ENCODE measurements at regions not wholly inside any gene's neighbourhood (a gene's known extent, or its start where the extent isn't known, plus 50 kb on each side); places are given as distances from the start of the nearest gene placed in this dataset.

DNA sequence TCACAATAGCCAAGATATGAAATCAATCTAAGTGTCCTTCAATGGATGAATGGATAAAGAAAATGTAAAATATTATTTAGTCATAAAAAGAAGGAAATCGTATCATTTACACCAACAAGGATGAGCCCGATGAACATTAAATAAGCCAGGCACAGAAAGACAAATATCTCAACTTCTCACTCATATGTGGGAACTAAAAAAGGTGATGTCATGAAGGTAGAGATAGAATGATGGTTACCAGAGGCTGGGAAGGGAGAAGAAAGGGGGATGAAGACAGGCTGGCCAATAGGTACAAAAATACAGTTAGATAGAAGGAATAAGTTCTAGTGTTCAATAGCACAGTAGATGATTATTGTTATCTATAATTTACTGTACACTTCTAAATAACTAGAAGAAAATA is 94.9 kb upstream of the RAP1B start:
- TF ChIP-seq, protein P1, sequence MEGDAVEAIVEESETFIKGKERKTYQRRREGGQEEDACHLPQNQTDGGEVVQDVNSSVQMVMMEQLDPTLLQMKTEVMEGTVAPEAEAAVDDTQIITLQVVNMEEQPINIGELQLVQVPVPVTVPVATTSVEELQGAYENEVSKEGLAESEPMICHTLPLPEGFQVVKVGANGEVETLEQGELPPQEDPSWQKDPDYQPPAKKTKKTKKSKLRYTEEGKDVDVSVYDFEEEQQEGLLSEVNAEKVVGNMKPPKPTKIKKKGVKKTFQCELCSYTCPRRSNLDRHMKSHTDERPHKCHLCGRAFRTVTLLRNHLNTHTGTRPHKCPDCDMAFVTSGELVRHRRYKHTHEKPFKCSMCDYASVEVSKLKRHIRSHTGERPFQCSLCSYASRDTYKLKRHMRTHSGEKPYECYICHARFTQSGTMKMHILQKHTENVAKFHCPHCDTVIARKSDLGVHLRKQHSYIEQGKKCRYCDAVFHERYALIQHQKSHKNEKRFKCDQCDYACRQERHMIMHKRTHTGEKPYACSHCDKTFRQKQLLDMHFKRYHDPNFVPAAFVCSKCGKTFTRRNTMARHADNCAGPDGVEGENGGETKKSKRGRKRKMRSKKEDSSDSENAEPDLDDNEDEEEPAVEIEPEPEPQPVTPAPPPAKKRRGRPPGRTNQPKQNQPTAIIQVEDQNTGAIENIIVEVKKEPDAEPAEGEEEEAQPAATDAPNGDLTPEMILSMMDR (IDR thresholded peaks at IDR 0.05; ENCODE audit: control insufficient read depth, insufficient read depth, low read depth, low read length, missing control alignments) = no peak

DNA sequence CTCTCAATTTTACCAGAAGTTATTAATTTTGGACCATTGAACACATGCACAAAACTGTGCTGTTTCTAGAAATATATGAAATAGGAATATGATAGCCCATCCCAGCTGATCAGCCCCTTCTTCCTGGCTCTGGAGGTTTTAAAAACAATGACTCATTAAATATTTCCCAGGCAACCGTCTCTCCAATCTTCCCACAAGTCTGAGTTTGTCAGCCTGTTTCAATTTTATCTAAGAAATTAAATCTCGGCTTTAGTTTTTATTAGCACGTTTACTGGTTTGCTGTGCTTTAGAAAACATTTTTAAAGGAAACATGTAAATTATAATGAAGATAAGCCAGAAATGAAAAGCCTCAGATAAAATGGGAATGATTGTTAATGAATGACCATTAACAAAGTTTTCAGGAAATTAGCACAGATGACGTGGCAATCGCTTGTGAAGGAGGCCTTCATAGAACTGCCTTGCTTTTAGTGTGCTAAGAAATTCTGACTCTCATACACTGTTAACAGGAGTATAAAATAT is 89.3 kb upstream of the RAP1B start:
- H3K4me3 ChIP-seq (ENCODE audit: control insufficient read depth, low read depth, low read length) = no peak overlapping the region
- TF ChIP-seq, protein P1 (IDR thresholded peaks at IDR 0.05; ENCODE audit: control insufficient read depth, insufficient read depth, low read depth, low read length, missing control alignments) = no peak
- peak; percentile 66 for DNase-seq (ENCODE audit: low read depth)

More for the DNA sequence above, 94.9 kb upstream of the RAP1B start:
- DNase-seq (ENCODE audit: low read depth) = no peak
- no peak overlapping the region for H3K4me3 ChIP-seq (ENCODE audit: control insufficient read depth, low read depth, low read length)

DNA sequence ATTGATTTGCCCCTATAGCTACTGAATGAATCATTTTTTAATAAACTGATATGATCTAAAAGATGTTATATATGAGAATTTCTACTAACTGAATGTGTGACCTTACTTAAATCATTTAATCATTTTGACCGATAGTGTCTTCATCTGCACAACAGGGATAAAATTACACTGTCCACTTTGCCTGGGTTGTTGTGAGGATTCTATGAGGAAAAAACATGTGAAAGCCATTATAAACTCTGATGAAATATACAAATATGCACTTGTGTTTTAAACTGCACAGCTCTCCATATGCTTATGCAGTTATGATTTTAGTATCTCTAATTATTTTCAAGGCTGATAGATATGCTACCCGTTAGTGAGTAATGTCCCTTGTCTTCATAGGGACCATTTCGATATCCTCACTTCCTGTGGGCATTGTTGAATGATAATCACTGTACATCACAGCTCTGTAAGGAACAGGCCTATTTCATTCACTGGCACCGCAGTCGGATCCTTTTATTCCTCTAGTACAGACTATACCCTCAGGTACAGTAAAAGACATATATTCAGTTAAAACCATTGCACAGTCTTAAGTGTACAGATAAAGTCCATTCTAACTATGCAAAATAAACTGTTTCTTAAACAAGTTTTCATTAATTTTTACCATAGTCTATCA is 88.7 kb upstream of the RAP1B start:
- H3K4me3 ChIP-seq (ENCODE audit: control insufficient read depth, low read depth, low read length) = no peak overlapping the region
- no peak for DNase-seq (ENCODE audit: low read depth)
- TF ChIP-seq, protein P1 (IDR thresholded peaks at IDR 0.05; ENCODE audit: control insufficient read depth, insufficient read depth, low read depth, low read length, missing control alignments) = no peak

DNA sequence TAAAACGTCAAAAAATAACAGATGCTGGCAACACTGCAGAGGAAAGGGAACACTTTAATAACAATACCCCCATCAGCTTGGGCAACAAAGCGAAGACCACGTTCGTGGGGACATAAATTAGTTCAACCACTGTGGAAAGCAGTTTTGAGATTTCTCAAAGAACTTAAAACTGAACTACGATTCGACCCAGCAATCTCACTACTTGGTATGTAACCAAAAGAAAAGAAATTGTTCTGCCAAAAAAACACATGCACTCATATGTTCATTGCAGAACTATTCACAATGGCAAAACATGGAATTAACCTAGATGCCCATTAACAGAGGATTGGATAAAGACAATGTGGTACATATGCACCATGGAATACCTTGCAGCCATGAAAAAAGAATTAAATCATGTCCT is 81.2 kb upstream of the RAP1B start:
- no peak for DNase-seq (ENCODE audit: low read depth)
- TF ChIP-seq, protein P1 (IDR thresholded peaks at IDR 0.05; ENCODE audit: control insufficient read depth, insufficient read depth, low read depth, low read length, missing control alignments) = no peak
- H3K4me3 ChIP-seq (ENCODE audit: control insufficient read depth, low read depth, low read length) = no peak overlapping the region

DNA sequence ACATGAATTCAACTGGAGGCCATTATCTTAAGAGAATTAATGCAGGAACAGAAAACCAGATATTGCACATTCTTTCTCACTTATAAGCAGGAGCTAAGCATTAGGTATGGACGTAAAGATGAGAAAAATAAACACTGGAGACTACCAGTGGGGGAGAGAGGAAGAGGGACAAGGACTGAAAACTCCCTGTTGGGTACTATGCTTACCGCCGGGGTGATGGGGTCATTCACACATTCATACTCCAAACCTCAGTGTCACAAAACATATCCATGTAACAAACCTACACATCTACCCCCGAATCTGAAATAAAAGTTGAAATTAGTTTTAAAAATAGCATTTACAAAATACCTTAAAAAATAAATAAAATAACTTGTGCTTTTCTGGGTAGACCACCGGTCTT is 80.8 kb upstream of the RAP1B start:
- DNase-seq (ENCODE audit: low read depth) = no peak
- H3K4me3 ChIP-seq (ENCODE audit: control insufficient read depth, low read depth, low read length) = no peak overlapping the region
- TF ChIP-seq, protein P1 (IDR thresholded peaks at IDR 0.05; ENCODE audit: control insufficient read depth, insufficient read depth, low read depth, low read length, missing control alignments) = no peak

DNA sequence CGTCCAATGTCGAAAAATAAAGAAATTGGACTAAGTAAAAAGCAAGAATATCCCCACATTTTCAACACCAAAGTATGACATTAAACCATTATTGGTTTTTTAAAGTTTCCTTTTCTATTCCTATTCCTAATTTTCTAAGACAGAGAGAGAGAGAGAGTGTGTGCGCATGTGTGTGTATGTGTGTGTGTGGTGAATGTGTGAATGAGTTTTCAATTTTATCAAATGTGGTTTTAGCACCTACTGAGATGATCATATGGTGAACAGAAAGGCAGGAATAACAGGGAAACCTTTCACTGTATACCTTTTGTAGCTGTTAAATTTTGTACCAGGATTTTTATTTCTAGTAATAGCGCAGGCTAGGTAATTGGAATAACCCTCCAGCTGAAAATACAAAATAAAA is 80.4 kb upstream of the RAP1B start:
- H3K4me3 ChIP-seq (ENCODE audit: control insufficient read depth, low read depth, low read length) = no peak overlapping the region
- no peak for DNase-seq (ENCODE audit: low read depth)
- TF ChIP-seq, protein P1 (IDR thresholded peaks at IDR 0.05; ENCODE audit: control insufficient read depth, insufficient read depth, low read depth, low read length, missing control alignments) = no peak
